ENCODE measurements at regions not wholly inside any gene's neighbourhood (a gene's known extent, or its start where the extent isn't known, plus 50 kb on each side); places are given as distances from the start of the nearest gene placed in this dataset.

DNA sequence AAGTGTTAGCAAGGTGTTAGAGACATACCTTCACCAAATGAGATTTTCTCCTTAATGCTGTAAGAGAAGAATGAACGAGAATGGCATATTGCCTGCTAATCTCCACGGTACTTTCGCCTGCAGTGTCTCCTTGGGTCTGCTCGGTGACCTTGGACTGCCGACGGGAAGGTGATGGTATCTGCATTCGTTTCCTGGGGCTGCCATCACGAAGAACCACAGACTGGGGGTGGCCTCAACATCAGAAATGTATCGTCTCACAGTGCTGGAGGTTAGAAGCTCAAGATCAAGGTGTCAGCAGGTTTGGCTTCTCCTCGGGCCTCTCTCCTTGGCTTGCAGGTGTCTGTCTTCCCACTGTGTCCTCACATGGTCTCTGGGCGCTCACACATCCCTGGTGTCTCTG is 86.3 kb upstream of the TNRC6C start:
- DNase-seq (ENCODE audit: low spot score), result no peak
- Histone ChIP-seq H3K36me3 (no peaks in the 10 kb centered on the region), H3K4me3 (no peak overlapping the region), H3K9me3 (peaks cover 0 to 12% of the 10 kb centered on the region in 2 donors), H3K27ac (no peak overlapping the region), H3K27me3 (no peaks in the 10 kb centered on the region), H3K4me1 (no peaks in the 10 kb centered on the region)
- TF ChIP-seq, protein P1, sequence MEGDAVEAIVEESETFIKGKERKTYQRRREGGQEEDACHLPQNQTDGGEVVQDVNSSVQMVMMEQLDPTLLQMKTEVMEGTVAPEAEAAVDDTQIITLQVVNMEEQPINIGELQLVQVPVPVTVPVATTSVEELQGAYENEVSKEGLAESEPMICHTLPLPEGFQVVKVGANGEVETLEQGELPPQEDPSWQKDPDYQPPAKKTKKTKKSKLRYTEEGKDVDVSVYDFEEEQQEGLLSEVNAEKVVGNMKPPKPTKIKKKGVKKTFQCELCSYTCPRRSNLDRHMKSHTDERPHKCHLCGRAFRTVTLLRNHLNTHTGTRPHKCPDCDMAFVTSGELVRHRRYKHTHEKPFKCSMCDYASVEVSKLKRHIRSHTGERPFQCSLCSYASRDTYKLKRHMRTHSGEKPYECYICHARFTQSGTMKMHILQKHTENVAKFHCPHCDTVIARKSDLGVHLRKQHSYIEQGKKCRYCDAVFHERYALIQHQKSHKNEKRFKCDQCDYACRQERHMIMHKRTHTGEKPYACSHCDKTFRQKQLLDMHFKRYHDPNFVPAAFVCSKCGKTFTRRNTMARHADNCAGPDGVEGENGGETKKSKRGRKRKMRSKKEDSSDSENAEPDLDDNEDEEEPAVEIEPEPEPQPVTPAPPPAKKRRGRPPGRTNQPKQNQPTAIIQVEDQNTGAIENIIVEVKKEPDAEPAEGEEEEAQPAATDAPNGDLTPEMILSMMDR (IDR thresholded peaks at IDR 0.05), result no peak

DNA sequence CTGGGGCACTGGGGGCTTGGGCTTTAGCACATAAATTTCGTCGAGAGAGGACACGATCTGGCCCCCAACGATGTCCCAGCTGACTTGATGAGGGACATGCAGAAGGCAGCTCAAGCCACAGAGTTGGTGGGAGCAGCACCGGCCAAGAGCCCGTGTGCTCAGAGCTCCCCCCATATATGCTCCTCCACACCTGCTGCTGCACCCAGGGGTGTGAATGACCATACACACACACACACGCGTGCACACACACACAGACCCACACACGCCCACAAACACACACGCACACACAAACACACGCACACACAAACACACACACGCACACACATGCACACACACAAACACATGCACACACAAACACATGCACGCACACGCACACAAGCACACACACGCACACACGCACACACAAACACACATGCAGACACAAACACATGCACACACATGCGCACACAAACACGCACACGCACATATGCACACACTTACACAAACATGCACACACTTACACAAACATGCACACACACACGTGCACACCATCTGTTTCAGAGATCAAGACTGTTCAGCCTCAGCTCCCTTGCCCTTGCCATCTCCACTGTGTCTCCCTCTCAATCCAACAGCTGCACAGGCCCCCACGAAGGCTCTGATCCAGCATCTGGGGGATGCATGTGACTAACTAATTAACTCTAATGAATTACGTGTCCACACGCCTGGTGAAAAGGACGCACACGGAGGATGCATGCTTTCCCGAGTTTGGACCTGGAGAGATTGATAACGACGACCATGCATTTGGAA is 85.6 kb upstream of the TNRC6C start:
- Histone ChIP-seq H3K4me3 (no peak overlapping the region), H3K27ac (no peak overlapping the region), H3K4me1 (no peaks in the 10 kb centered on the region), H3K27me3 (no peaks in the 10 kb centered on the region), H3K36me3 (no peaks in the 10 kb centered on the region), H3K9me3 (peaks cover 0 to 12% of the 10 kb centered on the region in 2 donors)
- TF ChIP-seq, protein P1 (IDR thresholded peaks at IDR 0.05), result no peak
- DNase-seq (ENCODE audit: low spot score), result no peak

DNA sequence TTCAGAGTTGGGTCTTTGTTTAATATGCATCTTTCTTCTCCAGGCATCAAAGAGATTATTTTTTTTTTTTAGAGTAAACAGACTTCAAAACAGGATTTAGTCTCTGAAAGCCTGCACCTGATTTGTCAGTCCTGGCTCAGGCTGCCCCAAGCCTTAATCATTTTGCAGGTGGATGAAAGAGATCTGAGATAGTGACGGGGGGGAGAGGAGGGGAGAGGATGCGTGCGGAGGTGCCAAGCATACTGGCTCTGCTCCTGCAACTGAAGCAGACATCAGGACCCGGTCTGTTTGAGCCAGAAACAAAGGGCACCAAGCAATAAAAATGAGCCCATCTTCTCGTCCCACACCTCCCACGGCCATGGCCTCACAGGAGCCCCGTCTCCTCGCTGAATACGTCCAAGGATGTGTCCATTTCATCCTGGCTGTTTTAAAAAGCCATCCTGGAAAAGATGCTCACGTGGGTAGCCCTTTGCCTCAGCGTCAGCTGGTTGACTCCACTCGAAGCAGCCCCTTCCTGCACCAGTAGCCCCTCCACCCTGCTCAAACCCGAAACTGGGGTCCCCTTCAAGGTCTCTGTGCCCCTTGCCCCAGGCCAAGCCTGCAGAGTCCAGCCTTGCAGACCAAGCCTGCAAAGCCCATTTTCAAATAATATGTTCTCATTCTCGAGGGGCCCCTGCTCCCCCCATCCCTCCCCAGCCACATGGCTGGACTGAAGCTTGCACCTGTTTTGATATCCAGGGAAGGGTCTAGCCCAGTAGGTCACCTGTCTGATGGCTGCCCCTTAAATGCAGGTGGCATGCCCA is 84.8 kb upstream of the TNRC6C start:
- Histone ChIP-seq H3K27me3 (no peaks in the 10 kb centered on the region), H3K9me3 (peaks cover 0 to 12% of the 10 kb centered on the region in 2 donors), H3K4me1 (no peaks in the 10 kb centered on the region), H3K4me3 (no peak overlapping the region), H3K27ac (no peak overlapping the region), H3K36me3 (no peaks in the 10 kb centered on the region)
- no peak for DNase-seq (ENCODE audit: low spot score)
- TF ChIP-seq, protein P1 (IDR thresholded peaks at IDR 0.05), result no peak

DNA sequence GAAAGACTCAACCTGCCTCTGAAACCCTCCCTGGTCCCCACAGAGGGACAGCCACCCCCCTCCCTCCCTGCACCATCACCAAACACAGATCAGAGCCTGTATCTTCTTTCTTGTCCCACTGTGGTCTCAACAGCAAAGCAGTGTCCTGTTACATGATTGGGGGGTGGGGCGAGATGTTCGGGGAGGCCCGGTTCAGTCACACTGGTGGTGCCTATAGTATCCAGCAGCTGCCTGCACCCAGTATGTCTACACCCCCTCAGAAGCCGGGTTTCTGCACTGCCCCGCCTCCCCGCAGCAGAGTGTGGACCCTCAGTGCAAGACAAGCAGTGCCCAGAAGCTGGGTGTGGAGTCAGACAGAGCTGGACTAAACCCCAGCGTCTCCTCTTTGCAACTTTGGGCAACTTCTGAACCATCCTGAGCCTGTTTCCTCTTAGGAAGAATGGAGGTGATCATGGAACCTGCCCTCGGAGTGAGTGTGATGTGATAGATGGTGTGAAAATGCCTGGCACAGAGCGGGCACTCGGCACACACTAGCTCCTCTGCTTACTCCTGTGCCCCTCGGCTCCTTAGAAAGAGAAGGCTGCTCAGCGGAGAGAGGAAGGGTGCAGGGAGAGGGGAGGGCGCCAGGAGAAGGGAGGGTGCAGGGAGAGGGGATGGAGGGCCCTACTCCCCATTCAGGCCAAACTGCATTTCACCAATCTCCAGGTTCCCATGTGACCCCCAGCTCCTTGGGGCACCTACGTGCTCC is 84.0 kb upstream of the TNRC6C start:
- Histone ChIP-seq H3K27ac (no peak overlapping the region), H3K36me3 (no peaks in the 10 kb centered on the region), H3K4me3 (no peak overlapping the region), H3K27me3 (no peaks in the 10 kb centered on the region), H3K9me3 (peaks cover 0 to 12% of the 10 kb centered on the region in 2 donors), H3K4me1 (no peaks in the 10 kb centered on the region)
- no peak for DNase-seq (ENCODE audit: low spot score)
- TF ChIP-seq, protein P1 (IDR thresholded peaks at IDR 0.05), result no peak

DNA sequence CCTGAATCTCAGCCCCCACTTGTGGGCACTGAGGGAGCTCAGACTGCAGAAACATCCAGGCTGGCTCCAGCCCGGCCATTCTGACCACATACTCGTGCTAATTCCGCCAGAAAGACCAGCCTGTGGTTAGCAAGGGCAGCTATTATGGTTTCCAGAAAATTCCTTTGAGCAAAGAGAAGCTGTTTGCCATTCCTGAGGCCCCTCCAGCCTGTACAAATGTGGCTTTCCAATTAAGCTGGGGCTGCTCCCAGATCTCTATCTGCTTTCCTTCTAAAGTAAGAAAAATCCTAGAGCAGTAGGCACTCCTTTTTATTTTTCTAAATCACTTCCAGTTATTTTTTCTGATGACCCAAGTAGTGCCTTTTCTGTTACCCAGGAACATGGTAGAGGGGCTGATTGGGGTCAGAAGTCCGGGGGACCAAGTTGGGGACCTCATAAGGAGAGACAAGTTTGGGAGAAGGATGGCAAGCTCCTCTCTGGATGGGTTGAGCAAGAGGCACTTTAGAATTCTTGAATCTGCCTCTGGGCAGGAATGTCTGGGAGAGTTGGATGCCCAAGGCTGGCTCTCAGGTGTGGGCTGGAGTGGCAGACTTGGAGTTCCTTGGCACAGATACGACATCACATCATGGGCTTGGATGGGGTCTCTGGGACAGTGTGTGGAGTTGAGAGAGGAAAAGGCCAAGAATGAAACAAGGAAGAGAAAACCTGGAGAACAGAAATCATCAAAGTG is 83.3 kb upstream of the TNRC6C start:
- Histone ChIP-seq H3K4me3 (no peak overlapping the region), H3K9me3 (peaks cover 0 to 12% of the 10 kb centered on the region in 2 donors), H3K27ac (no peak overlapping the region), H3K4me1 (peaks cover 0 to under 1% of the 10 kb centered on the region in 2 donors), H3K36me3 (no peaks in the 10 kb centered on the region), H3K27me3 (no peaks in the 10 kb centered on the region)
- TF ChIP-seq, protein P1 (IDR thresholded peaks at IDR 0.05), result no peak
- DNase-seq (ENCODE audit: low spot score), result no peak

All from right atrium auricular region (tissue), 2 donors.